Stimulated activated CD4-positive, alpha-beta T cell treated with anti-CD3 and anti-CD28 coated beads, Interleukin-1b, Interleukin-23, amount 100 ng/mL, for 4 hours (primary cell): ENCODE measurements at regions not wholly inside any gene's neighbourhood (a gene's known extent, or its start where the extent isn't known, plus 50 kb on each side); places are given as distances from the start of the nearest gene placed in this dataset.

Experiments
- DNase-seq, 2 donors: peaks; one replicate each; pipeline ENCODE4 v3.0.0-alpha.2; 2020; ENCODE audit warnings: low read depth in 2 of 2

- DNase-seq: no peak
Measured at GRCh38 chr14:38107216-38107631, 100.5 kb upstream of the SSTR1 start.

GRCh38 chr14:38108681-38109080 is 99.0 kb upstream of the SSTR1 start:
- DNase-seq: no peak

GRCh38 chr14:38110258-38110657 is 97.4 kb upstream of the SSTR1 start:
- DNase-seq: no peak

- no peak for DNase-seq
Measured at GRCh38 chr14:38111046-38111445, 96.7 kb upstream of the SSTR1 start.

- DNase-seq: no peak
Measured at GRCh38 chr14:38113546-38113945, 94.2 kb upstream of the SSTR1 start.

- DNase-seq: no peak
Measured at GRCh38 chr14:38116895-38117294, 90.8 kb upstream of the SSTR1 start.

- no peak for DNase-seq
Measured at GRCh38 chr14:38120109-38120508, 87.6 kb upstream of the SSTR1 start.

GRCh38 chr14:38121320-38122020 is 86.2 kb upstream of the SSTR1 start:
- no peak for DNase-seq

GRCh38 chr14:38122241-38122640 is 85.5 kb upstream of the SSTR1 start:
- DNase-seq: no peak

GRCh38 chr14:38124506-38124905 is 83.2 kb upstream of the SSTR1 start:
- DNase-seq: no peak

GRCh38 chr14:38125481-38126037 is 82.1 kb upstream of the SSTR1 start:
- DNase-seq: no peak

GRCh38 chr14:38127356-38127755 is 80.3 kb upstream of the SSTR1 start:
- no peak for DNase-seq

- no peak for DNase-seq
Measured at GRCh38 chr14:38127784-38128183, 79.9 kb upstream of the SSTR1 start.

GRCh38 chr14:38128640-38129039 is 79.1 kb upstream of the SSTR1 start:
- DNase-seq: no peak

- no peak for DNase-seq
Measured at GRCh38 chr14:38129192-38129591, 78.5 kb upstream of the SSTR1 start.

- DNase-seq: peak in 1 of 2 donors; percentile 5
Measured at GRCh38 chr14:38129705-38130104, 78.0 kb upstream of the SSTR1 start.

GRCh38 chr14:38134416-38135030 is 73.2 kb upstream of the SSTR1 start:
- no peak for DNase-seq

GRCh38 chr14:38135106-38135867 is 72.4 kb upstream of the SSTR1 start:
- DNase-seq: no peak

- DNase-seq: no peak
Measured at GRCh38 chr14:38137005-38137404, 70.7 kb upstream of the SSTR1 start.

- no peak for DNase-seq
Measured at GRCh38 chr14:38138473-38139138, 69.1 kb upstream of the SSTR1 start.

GRCh38 chr14:38139926-38140325 is 67.8 kb upstream of the SSTR1 start:
- DNase-seq: no peak

- no peak for DNase-seq
Measured at GRCh38 chr14:38143170-38143569, 64.5 kb upstream of the SSTR1 start.
